ENCODE measurements at regions not wholly inside any gene's neighbourhood (a gene's known extent, or its start where the extent isn't known, plus 50 kb on each side); places are given as distances from the start of the nearest gene placed in this dataset.
"Not testable (repeated sequence)": the region's sequence is repeated elsewhere in the genome, so short reads cannot be mapped to it uniquely, and the experiment has no call there.

DNA sequence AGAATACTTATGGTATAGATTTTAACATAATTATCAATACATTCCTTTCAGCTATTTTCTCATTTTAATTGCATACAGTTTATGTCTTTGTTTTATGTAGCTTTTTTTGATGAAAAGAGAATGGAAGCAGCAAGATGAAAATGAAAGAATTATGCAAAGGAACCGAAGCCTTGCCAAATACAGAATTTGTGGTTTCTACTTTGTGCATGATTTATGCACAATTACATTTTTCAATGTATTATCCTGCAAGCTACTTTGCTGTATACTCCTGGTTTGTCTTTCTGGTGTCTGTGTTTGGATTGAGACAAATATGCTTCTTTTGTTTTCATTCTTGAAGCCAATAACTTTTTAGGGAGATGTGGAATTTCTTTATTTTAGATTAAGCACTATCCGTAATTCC is 1642.6 kb upstream of the CELF4 start:
- DNase-seq: no peak

DNA sequence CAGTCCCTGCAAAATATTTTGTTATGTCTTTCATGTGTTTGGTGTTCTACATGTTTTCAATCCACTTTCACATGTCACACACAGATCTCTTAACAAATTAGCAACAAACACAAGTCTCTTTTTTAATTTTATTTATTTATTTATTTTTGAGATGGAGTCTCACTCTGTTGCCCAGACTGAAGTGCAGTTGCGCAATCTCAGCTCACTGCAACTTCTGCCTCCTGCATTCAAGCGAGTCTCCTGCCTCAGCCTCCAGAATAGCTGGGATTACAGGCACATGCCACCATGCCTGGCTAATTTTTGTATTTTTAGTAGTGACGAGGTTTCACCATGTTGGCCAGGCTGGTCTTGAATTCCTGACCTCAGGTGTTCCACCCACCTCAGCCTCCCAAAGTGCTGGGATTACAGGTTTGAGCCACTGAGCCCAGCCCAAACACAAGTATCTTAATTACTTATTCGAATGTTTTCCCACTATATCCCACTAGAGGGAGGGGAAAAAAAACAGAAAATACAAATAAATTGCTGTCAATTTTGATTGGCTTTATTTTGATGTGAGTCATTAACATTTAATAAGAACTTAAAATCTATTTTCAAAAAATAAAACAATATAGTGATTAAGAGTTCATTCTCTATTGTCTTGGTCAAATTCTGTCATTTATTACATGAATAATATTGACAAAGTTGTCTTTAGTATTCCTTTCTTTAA is 1641.0 kb upstream of the CELF4 start:
- not testable (repeated sequence) for DNase-seq

GRCh38 chr18:39205565-39206195 is 1640.1 kb upstream of the CELF4 start:
- no peak for DNase-seq

DNA sequence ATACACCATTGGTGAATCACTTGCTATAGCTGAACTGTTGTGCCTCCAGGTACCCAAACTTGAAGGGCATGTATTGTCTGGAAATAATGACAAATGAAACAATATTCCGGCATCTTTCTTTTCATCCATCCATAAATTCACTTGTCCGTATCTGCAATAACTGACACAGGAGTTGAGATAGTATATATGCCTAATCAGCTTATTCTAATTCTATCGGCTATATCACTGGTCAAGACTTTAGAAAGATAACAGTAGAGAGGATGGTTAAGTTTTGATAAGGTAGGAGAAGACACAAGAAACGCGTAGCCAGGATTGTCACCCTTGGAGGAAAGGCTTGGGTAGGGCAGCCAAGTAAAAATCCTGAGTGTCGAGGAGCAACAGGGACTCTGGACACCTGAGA is 1634.6 kb upstream of the CELF4 start:
- DNase-seq: no peak

DNA sequence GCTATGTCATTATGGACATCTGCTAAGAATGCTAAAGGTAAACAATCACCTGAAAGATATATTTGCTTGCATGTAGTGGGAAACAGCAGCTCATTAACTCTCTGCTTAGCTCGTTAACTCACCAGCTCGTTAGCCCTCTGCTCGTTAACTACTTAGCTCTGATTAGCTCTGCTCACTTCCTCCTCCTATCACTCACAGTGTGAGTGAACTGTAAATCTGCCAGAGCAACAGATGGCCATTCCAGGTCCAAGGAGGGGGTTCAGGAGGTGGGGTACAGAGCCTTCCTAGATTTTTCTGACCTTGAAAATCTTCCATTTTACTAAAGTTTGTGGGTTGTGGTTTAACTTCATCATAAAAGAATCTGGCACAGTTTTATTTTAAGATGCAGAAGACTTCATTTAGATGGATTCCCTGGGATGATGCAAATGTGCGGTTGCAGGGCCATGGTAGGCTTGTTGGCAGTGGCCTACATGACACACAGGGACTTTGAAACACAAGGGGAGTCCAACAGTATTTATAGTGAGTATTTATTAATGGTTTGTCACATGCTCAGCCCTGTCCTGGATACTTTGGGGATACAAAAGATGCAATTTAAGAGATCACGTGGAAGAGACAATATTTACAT is 1633.7 kb upstream of the CELF4 start:
- DNase-seq: peak in 1 of 2 experiments; percentile 22

DNA sequence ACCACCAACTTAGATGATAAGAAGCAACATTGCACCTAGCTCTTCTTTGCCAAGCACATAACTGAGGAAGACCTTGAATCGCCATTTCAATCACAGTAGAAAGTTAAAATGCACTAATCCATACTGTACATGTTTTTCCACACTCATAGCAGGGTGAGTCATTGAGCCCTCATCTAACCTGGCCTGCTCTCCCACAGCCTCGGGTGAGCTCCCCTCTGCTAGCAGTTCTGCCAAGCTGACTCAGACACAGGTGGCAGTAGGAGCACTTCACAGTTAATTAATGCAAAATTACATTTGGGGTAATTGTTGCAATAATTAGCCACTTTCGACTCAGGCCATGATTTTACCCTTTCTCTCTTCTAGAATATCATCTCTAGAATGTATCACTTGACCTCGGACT is 1632.8 kb upstream of the CELF4 start:
- DNase-seq: no peak

GRCh38 chr18:39191931-39192330 is 1626.3 kb upstream of the CELF4 start:
- no peak for DNase-seq

DNA sequence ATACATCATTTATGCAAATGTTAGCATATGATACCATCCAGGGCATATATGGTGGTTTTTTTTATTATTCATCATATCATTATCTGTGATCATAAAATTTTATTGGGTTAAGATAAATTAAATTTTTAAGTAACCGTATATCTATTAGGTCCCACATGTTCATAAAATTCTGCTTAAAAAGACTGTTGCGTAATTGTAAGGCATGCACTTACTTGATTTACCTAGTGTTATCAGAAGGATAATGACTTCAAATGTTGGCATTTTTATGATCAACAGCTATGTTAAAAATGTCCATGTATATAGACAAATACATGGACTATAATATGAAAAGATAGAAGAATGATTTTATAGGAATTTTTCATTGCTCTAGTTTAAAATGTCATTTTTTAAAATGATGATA is 1625.5 kb upstream of the CELF4 start:
- DNase-seq: no peak

- no peak for DNase-seq
These were observed 1624.9 kb upstream of the CELF4 start for GRCh38 chr18:39190508-39190907.

DNA sequence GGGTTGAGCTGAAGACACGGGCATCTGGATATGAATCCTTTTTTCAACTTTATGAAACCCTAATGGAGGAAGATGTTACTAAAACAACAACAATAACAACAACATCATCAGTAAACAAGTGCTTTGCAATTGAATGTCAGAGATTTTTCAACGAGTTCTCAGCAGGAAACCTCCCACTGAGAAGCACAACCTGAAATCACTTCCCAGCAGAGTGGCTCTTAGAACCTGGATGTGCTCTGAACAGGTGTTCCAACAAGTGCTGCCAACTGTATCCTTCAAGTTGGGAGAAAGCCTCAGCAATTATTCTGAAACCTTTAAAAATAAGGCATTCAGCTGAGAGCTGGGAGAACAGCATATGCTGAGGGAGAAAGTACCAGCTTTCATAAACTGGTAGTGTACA is 1622.7 kb upstream of the CELF4 start:
- DNase-seq: no peak

DNA sequence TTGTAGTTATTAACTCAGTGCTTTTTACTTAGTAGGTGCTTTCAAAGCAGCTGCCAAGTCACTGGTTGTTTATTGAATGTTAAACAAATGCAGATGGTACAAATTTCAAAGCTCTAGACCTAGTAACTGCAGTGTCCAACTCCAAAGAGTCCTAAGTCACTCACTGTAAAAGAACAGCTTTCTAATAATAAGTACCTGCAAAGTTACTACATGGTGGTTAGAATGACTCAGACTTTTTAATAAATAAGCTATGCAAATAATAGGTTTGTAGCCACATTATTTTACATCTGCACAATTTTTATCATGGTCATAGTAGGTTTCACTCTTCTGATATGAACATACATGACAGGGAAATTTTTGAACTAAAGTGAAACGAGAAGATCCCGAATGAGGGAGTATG is 1620.4 kb upstream of the CELF4 start:
- DNase-seq: no peak

DNA sequence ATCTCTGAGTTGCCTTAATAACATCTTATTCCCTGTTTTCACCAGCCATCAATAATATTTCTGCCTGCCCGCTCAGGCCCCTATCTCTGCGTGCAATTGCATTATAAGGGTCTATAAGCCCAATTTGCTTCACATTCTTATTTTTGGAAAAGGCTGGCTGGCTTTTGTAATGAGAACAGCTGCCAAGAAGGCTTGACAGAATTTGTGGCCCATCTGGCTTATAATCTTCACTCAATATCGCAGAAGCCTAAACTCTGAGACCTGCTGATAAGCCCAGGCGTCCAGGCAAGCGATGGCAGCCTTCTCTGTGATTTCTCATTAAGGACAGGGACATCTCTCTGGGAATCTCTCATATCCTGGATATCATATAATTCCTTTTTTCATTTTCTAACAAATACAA is 1618.6 kb upstream of the CELF4 start:
- no peak for DNase-seq

GRCh38 chr18:39178166-39178565 is 1612.6 kb upstream of the CELF4 start:
- no peak for DNase-seq

GRCh38 chr18:39172695-39173421 is 1607.3 kb upstream of the CELF4 start:
- DNase-seq: no peak

GRCh38 chr18:39168723-39169122 is 1603.1 kb upstream of the CELF4 start:
- no peak for DNase-seq

DNA sequence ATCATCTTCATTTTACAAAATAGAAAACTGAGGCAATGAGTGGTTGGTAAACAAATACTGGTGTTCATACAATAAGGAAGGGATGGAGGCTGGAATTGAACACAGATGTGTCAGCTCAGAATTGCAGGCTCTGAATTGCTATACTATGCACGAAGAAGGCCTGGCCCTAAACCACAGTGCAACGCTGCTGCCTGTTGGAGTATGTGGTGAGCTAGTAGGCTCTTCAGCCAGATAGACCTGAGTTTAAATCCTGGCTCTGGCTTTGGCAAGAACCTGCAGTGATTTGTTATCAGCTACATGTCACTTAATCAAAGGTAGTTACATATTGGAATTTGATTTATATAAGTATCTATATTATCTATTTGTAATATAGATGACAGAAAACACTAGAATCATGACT is 1602.4 kb upstream of the CELF4 start:
- no peak for DNase-seq

- DNase-seq: no peak
These were observed 1601.2 kb upstream of the CELF4 start for GRCh38 chr18:39166776-39167175.

DNA sequence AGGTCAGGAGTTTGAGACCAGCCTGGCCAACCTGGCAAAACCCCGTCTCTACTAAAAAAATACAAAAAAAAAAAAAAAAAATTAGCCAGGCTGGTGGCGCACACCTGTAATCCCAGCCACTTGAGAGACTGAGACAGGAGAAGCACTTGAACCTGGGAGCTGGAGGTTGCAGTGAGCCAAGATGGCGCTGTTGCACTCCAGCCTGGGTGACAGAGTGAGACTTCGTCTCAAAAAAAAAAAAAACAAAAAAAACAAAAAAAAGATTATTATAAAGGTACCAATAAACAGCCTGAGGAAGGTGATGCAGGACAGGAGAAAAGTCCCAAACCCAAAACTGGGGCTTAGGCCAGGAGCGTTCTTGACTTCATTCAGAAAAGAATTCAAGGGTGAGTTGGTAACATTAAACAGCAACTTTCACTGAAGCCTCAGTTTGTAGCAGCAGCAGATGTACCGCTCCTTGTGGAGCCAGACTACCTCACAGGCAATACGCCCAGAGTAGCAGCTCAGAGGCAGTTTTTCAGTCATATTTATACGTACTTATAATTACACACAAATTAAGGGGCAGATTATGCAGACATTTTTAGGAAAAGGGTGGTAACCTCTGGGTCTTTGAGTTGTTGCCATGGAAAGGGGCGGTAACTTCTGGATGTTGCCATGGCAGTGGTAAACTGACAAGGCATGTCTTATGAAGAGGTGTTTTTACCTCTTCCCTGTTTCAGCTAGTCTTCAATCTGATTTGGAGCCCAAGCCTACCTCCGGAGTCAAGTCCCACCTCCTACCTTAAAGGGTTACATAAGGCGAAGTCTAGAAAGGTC is 1596.6 kb upstream of the CELF4 start:
- no peak for DNase-seq

DNA sequence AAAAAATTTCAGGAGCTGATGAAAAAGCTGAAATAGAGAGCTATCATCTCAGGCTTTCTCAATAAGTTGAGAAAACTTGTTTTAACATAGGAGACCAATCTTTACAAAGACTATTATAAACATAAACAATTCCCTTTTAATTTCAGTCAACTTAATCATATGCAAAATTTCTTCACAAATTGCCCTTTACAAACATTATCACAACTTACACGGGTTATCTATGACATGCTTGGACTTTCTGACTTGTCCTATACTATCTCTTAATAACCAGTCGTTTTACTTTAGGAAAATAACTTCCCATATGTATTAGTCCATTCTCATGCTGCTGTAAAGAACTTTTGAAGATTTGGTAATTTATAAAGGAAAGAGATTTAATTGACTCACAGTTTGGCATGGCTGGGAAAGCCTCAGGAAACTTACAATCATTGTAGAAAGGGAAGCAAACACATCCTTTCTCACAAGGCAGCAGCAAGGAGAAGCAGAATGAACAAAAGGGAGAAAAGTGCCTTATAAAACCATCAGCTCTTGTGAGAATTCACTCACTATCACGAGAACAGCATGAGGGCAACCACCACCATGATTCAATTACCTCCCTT is 1583.7 kb upstream of the CELF4 start:
- DNase-seq: no peak

DNA sequence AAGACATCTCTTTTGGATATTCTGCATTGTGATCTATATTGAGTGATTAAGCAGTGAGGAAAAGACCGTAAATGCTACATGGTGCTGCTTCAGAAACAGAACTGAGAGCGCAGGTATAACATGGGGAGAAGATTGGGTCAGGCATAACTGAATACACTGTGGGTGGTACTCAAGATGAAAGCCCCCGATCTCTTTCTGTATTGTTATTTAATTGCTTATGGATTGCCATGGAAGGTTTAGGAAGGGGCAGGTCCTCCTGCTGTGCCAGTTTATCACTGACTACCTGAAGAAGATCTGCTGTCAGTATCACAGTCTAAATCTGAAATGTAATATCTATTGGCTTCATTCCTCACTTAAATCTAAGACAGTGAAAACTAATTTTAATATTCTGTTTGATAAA is 1568.7 kb upstream of the CELF4 start:
- no peak for DNase-seq

GRCh38 chr18:39127538-39127937 is 1561.9 kb upstream of the CELF4 start:
- not testable (repeated sequence) for DNase-seq

DNA sequence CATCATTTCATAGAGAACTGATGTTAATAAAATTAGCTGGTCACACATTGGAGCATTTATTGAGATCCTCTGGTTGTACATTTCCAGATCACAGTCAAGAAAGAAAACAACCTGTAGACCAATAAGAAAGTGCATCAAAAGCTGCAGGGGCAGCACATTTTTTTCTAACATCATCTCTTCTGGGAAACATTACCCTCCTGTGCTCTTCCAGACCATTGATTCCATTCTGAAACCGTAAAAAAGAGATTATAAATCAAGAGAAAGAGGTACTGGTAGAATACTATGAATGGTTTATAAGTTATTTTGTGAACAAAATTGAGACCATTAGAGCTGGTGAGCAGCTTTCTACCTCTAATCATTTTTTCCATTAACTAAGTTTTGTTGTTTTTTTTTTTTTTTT is 1548.2 kb upstream of the CELF4 start:
- DNase-seq: no peak

Measured in cerebellar nuclear complex (tissue), 1 donor.